ENCODE measurements at regions not wholly inside any gene's neighbourhood (a gene's known extent, or its start where the extent isn't known, plus 50 kb on each side); places are given as distances from the start of the nearest gene placed in this dataset.

GRCh38 chr2:215702116-215702902 lies 266.4 kb upstream of the FN1 start:
- no peak for ATAC-seq (ENCODE audit: low read depth)
- Histone ChIP-seq H3K9me3 (ENCODE audit: control extremely low read depth in 1 of 3, control insufficient read depth in 2 of 3, insufficient read depth in 1 of 3, low read length in 2 of 3) (peaks cover 0 to 4% (median 2%) of the 10 kb centered on the region in 3 donors), H3K27ac (ENCODE audit: low read length in 2 of 2) (no peak overlapping the region), H3K4me3 (ENCODE audit: control extremely low read depth in 1 of 5, extremely low read depth in 1 of 5, insufficient read depth in 1 of 5, low read depth in 2 of 5, low read length in 4 of 5) (no peak overlapping the region), H3K79me2 (ENCODE audit: control insufficient read depth, insufficient read depth, low read length) (no peaks in the 10 kb centered on the region), H3K4me1 (ENCODE audit: control insufficient read depth in 2 of 2, insufficient read depth in 2 of 2, low read length in 2 of 2) (no peaks in the 10 kb centered on the region), H3K36me3 (replicated peaks in 1 of 2; ENCODE audit: control extremely low read depth in 1 of 2, control insufficient read depth in 1 of 2, extremely low read depth in 1 of 2, insufficient read depth in 2 of 2, low read length in 1 of 2) (no peaks in the 10 kb centered on the region), H4K20me1 (ENCODE audit: control insufficient read depth, insufficient read depth, low read length, poor library complexity, severe bottlenecking) (no peaks in the 10 kb centered on the region), H3K9ac (ENCODE audit: low read length) (no peak overlapping the region), H3K4me2 (replicated peaks; ENCODE audit: low read depth, low read length, poor library complexity, severe bottlenecking) (no peak overlapping the region), H3K27me3 (replicated peaks in 1 of 4; ENCODE audit: control extremely low read depth in 1 of 4, control insufficient read depth in 3 of 4, insufficient read depth in 4 of 4, low read length in 3 of 4) (no peaks in the 10 kb centered on the region), H2AFZ (ENCODE audit: insufficient read depth, low read depth, low read length, poor library complexity, severe bottlenecking) (no peak overlapping the region)
- no peak for DNase-seq
- no peaks in the 10 kb centered on the region for H3K9me3 Mint-ChIP-seq (ENCODE audit: insufficient read depth)
- ChIA-PET POLR2A (no interaction called here), CTCF (no interaction called here)
- intact Hi-C loops (cut with micrococcal nuclease) = no loop called here
- H3K4me3 Mint-ChIP-seq = no peak overlapping the region
- WGBS (ENCODE audit: insufficient coverage) = 36% methylated on average over 1 of the region's 7 CpGs
- H3K4me1 Mint-ChIP-seq = no peaks in the 10 kb centered on the region
- H3K27ac Mint-ChIP-seq = no peak overlapping the region
- TF ChIP-seq EZH2 (IDR thresholded peaks at IDR 0.05; ENCODE audit: borderline replicate concordance, insufficient read depth, low read depth, low read length, poor library complexity, severe bottlenecking) = no peak
- no peak for TF ChIP-seq CTCF (IDR thresholded peaks at IDR 0.05)
- H3K27me3 Mint-ChIP-seq = peaks cover 9% of the 10 kb centered on the region

- ATAC-seq (ENCODE audit: low read depth) = no peak
- ChIA-PET CTCF (no interaction called here), POLR2A (no interaction called here)
- H2AFZ ChIP-seq (ENCODE audit: insufficient read depth, low read depth, low read length, poor library complexity, severe bottlenecking) = no peak overlapping the region
- H4K20me1 ChIP-seq (ENCODE audit: control insufficient read depth, insufficient read depth, low read length, poor library complexity, severe bottlenecking) = no peaks in the 10 kb centered on the region
- peaks cover 0 to 4% (median 2%) of the 10 kb centered on the region in 3 donors for H3K9me3 ChIP-seq (ENCODE audit: control extremely low read depth in 1 of 3, control insufficient read depth in 2 of 3, insufficient read depth in 1 of 3, low read length in 2 of 3)
- no peak for DNase-seq
- no peaks in the 10 kb centered on the region for H3K27me3 ChIP-seq (replicated peaks in 1 of 4; ENCODE audit: control extremely low read depth in 1 of 4, control insufficient read depth in 3 of 4, insufficient read depth in 4 of 4, low read length in 3 of 4)
- no peak overlapping the region for H3K4me3 Mint-ChIP-seq
- no peaks in the 10 kb centered on the region for H3K79me2 ChIP-seq (ENCODE audit: control insufficient read depth, insufficient read depth, low read length)
- TF ChIP-seq CTCF (IDR thresholded peaks at IDR 0.05) (no peak), EZH2 (IDR thresholded peaks at IDR 0.05; ENCODE audit: borderline replicate concordance, insufficient read depth, low read depth, low read length, poor library complexity, severe bottlenecking) (no peak)
- no peak overlapping the region for H3K4me2 ChIP-seq (replicated peaks; ENCODE audit: low read depth, low read length, poor library complexity, severe bottlenecking)
- H3K27me3 Mint-ChIP-seq = peaks cover 12% of the 10 kb centered on the region
- H3K4me1 ChIP-seq (ENCODE audit: control insufficient read depth in 2 of 2, insufficient read depth in 2 of 2, low read length in 2 of 2) = no peaks in the 10 kb centered on the region
- WGBS (ENCODE audit: insufficient coverage) = no CpG with 5 or more reads among the region's 2 CpGs
- no peaks in the 10 kb centered on the region for H3K36me3 ChIP-seq (replicated peaks in 1 of 2; ENCODE audit: control extremely low read depth in 1 of 2, control insufficient read depth in 1 of 2, extremely low read depth in 1 of 2, insufficient read depth in 2 of 2, low read length in 1 of 2)
- H3K27ac Mint-ChIP-seq = no peak overlapping the region
- no peaks in the 10 kb centered on the region for H3K4me1 Mint-ChIP-seq
- intact Hi-C loops (cut with micrococcal nuclease) = no loop called here
- no peak overlapping the region for H3K4me3 ChIP-seq (ENCODE audit: control extremely low read depth in 1 of 5, extremely low read depth in 1 of 5, insufficient read depth in 1 of 5, low read depth in 2 of 5, low read length in 4 of 5)
- H3K27ac ChIP-seq (ENCODE audit: low read length in 2 of 2) = no peak overlapping the region
- H3K9me3 Mint-ChIP-seq (ENCODE audit: insufficient read depth) = no peaks in the 10 kb centered on the region
- no peak overlapping the region for H3K9ac ChIP-seq (ENCODE audit: low read length)
Measured at GRCh38 chr2:215699700-215700538, 264.1 kb upstream of the FN1 start.
